PC-9 (cell line): ENCODE measurements at regions not wholly inside any gene's neighbourhood (a gene's known extent, or its start where the extent isn't known, plus 50 kb on each side); places are given as distances from the start of the nearest gene placed in this dataset.

ENCODE experiments used
- EZH2 ChIP-seq: fragments of 200-600 bp; sonication (generic); IDR thresholded peaks from 2 replicates; pipeline ENCODE4 v1.8.0; 2017; ENCODE audit warnings: antibody characterized with exemption, low read depth
- TF ChIP-seq, protein P1 (sequence below): fragments of 200-600 bp; sonication (generic); conservative IDR thresholded peaks from 2 replicates; pipeline ENCODE4 v1.6.1; 2017; ENCODE audit warnings: mixed run types, antibody characterized with exemption, mild to moderate bottlenecking, moderate library complexity

DNA sequence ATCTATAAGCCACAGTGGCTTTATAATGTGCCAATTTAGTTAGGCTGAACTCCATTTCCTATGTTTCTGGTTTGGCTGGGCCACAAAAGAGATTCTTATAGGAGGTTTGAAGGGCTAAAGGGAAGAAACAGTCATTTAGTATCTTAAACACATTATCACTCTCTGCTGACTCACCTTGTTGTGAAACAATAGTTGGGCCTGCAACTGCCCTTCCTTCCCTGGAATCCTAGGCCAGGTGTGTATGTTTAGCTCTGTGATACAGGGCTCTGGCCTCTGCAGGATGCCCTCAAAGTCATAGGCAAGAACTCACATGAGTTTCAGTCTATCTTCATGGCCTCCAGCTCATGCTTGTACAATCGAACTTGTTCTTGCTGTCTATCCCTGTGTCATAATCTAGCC is 400.0 kb upstream of the CELF4 start:
- TF ChIP-seq, protein P1, sequence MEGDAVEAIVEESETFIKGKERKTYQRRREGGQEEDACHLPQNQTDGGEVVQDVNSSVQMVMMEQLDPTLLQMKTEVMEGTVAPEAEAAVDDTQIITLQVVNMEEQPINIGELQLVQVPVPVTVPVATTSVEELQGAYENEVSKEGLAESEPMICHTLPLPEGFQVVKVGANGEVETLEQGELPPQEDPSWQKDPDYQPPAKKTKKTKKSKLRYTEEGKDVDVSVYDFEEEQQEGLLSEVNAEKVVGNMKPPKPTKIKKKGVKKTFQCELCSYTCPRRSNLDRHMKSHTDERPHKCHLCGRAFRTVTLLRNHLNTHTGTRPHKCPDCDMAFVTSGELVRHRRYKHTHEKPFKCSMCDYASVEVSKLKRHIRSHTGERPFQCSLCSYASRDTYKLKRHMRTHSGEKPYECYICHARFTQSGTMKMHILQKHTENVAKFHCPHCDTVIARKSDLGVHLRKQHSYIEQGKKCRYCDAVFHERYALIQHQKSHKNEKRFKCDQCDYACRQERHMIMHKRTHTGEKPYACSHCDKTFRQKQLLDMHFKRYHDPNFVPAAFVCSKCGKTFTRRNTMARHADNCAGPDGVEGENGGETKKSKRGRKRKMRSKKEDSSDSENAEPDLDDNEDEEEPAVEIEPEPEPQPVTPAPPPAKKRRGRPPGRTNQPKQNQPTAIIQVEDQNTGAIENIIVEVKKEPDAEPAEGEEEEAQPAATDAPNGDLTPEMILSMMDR, result no peak
- TF ChIP-seq EZH2, result no peak
